ENCODE measurements at regions not wholly inside any gene's neighbourhood (a gene's known extent, or its start where the extent isn't known, plus 50 kb on each side); places are given as distances from the start of the nearest gene placed in this dataset.

GRCh38 chr2:100222844-100223243, 80.5 kb upstream of the AFF3 start:
- no peak for DNase-seq

GRCh38 chr2:100218552-100218951, 76.2 kb upstream of the AFF3 start:
- DNase-seq = no peak

- DNase-seq = no peak
Measured at GRCh38 chr2:100217323-100217722, 74.9 kb upstream of the AFF3 start.

- DNase-seq = no peak
Measured at GRCh38 chr2:100216015-100216414, 73.6 kb upstream of the AFF3 start.

- no peak for DNase-seq
Measured at GRCh38 chr2:100215371-100215770, 73.0 kb upstream of the AFF3 start.

GRCh38 chr2:100214265-100214971, 72.0 kb upstream of the AFF3 start:
- DNase-seq = no peak

- DNase-seq = no peak
Measured at GRCh38 chr2:100213595-100213994, 71.2 kb upstream of the AFF3 start.

- DNase-seq = no peak
Measured at GRCh38 chr2:100212850-100213249, 70.5 kb upstream of the AFF3 start.

- DNase-seq = no peak
Measured at GRCh38 chr2:100211521-100211920, 69.1 kb upstream of the AFF3 start.

- DNase-seq = peak; percentile 64
Measured at GRCh38 chr2:100208141-100208770, 65.9 kb upstream of the AFF3 start.

GRCh38 chr2:100207411-100207885, 65.1 kb upstream of the AFF3 start:
- DNase-seq = peak; percentile 50

GRCh38 chr2:100206731-100207255, 64.4 kb upstream of the AFF3 start:
- no peak for DNase-seq

GRCh38 chr2:100205174-100205573, 62.8 kb upstream of the AFF3 start:
- DNase-seq = no peak

GRCh38 chr2:100202567-100202966, 60.2 kb upstream of the AFF3 start:
- no peak for DNase-seq

- no peak for DNase-seq
Measured at GRCh38 chr2:100200985-100201384, 58.6 kb upstream of the AFF3 start.

- DNase-seq = no peak
Measured at GRCh38 chr2:100199421-100199820, 57.0 kb upstream of the AFF3 start.

- no peak for DNase-seq
Measured at GRCh38 chr2:100198461-100199230, 56.3 kb upstream of the AFF3 start.

- DNase-seq = peak; percentile 86
Measured at GRCh38 chr2:100197631-100198153, 55.3 kb upstream of the AFF3 start.

GRCh38 chr2:100196786-100197494, 54.5 kb upstream of the AFF3 start:
- no peak for DNase-seq

GRCh38 chr2:100195942-100196341, 53.6 kb upstream of the AFF3 start:
- no peak for DNase-seq

GRCh38 chr2:100194951-100195350, 52.6 kb upstream of the AFF3 start:
- DNase-seq = no peak

GRCh38 chr2:100193291-100193710, 50.9 kb upstream of the AFF3 start:
- no peak for DNase-seq

- DNase-seq = no peak
Measured at GRCh38 chr2:100192825-100193224, 50.4 kb upstream of the AFF3 start.

Data from retina (tissue), 1 donor.